DMS53 treated with DMSO at 0.1 percent for 48 hours (cell line): ENCODE measurements at regions not wholly inside any gene's neighbourhood (a gene's known extent, or its start where the extent isn't known, plus 50 kb on each side); places are given as distances from the start of the nearest gene placed in this dataset.
A peak's percentile ranks its signal among the peaks of the same experiment; 100 is the strongest.

Experiments
- DNase-seq: peaks from one replicate; lab custom pipeline; 2025; ENCODE audit not compliant: unreplicated experiment; lab: John Stamatoyannopoulos, UW

- no peak for DNase-seq
Observed at GRCh38 chr12:123042833-123043232, 62.4 kb downstream of the ARL6IP4 start.

- no peak for DNase-seq
Observed at GRCh38 chr12:123041811-123042655, 61.6 kb downstream of the ARL6IP4 start.

- DNase-seq, result peak; percentile 84
Observed at GRCh38 chr12:123041042-123041531, 60.6 kb downstream of the ARL6IP4 start.

- DNase-seq, result no peak
Observed at GRCh38 chr12:123040106-123040505, 59.6 kb downstream of the ARL6IP4 start.

GRCh38 chr12:123038966-123039365, 58.5 kb downstream of the ARL6IP4 start:
- DNase-seq, result no peak

- DNase-seq, result no peak
Observed at GRCh38 chr12:123038486-123038885, 58.0 kb downstream of the ARL6IP4 start.

GRCh38 chr12:123037791-123038190, 57.3 kb downstream of the ARL6IP4 start:
- DNase-seq, result no peak

- no peak for DNase-seq
Observed at GRCh38 chr12:123036466-123037285, 56.2 kb downstream of the ARL6IP4 start.

- DNase-seq, result no peak
Observed at GRCh38 chr12:123035841-123036240, 55.4 kb downstream of the ARL6IP4 start.

GRCh38 chr12:123034865-123035264, 54.4 kb downstream of the ARL6IP4 start:
- DNase-seq, result no peak

GRCh38 chr12:123034022-123034541, 53.6 kb downstream of the ARL6IP4 start:
- no peak for DNase-seq

GRCh38 chr12:123033392-123034021, 53.0 kb downstream of the ARL6IP4 start:
- no peak for DNase-seq

- DNase-seq, result no peak
Observed at GRCh38 chr12:123032736-123033391, 52.4 kb downstream of the ARL6IP4 start.
